Karpas-422 (cell line): ENCODE measurements at regions not wholly inside any gene's neighbourhood (a gene's known extent, or its start where the extent isn't known, plus 50 kb on each side); places are given as distances from the start of the nearest gene placed in this dataset.
"Not testable (repeated sequence)": the region's sequence is repeated elsewhere in the genome, so short reads cannot be mapped to it uniquely, and the experiment has no call there.

Experiments
- DNase-seq: peaks from one replicate; pipeline ENCODE4 v3.0.0-alpha.2; 2015
- H2AFZ ChIP-seq: fragments of 200-600 bp; sonication (generic); 2 replicates; pipeline ENCODE4 v1.6.1; 2014; ENCODE audit warnings: antibody characterized with exemption, low read length, mixed read lengths
- H3K27ac ChIP-seq: fragments of 200-600 bp; sonication (generic); 2 replicates; pipeline ENCODE4 v1.5.1; 2014; ENCODE audit warnings: mild to moderate bottlenecking, low read length, moderate library complexity
- H3K27me3 ChIP-seq: fragments of 200-600 bp; sonication (generic); 2 replicates; pipeline ENCODE4 v1.6.1; 2014; ENCODE audit warnings: low read length, mixed read lengths
- H3K36me3 ChIP-seq: fragments of 200-600 bp; sonication (generic); 2 replicates; pipeline ENCODE4 v1.6.1; 2014; ENCODE audit warnings: low read length, mixed read lengths; ENCODE audit not compliant: insufficient read depth
- H3K4me1 ChIP-seq: fragments of 200-600 bp; sonication (generic); 2 replicates; pipeline ENCODE4 v1.6.1; 2014; ENCODE audit warnings: mild to moderate bottlenecking, low read length, mixed read lengths
- H3K4me2 ChIP-seq: fragments of 200-600 bp; sonication (generic); 2 replicates; pipeline ENCODE4 v1.6.1; 2014; ENCODE audit warnings: low read length, low read depth, mild to moderate bottlenecking; ENCODE audit not compliant: poor library complexity, severe bottlenecking
- H3K4me3 ChIP-seq: fragments of 200-600 bp; sonication (generic); 2 replicates; pipeline ENCODE4 v1.5.1; 2014; ENCODE audit warnings: mild to moderate bottlenecking, antibody characterized with exemption, low read length, mixed read lengths
- H3K79me2 ChIP-seq: fragments of 200-600 bp; sonication (generic); 2 replicates; pipeline ENCODE4 v1.6.1; 2014; ENCODE audit warnings: mild to moderate bottlenecking, low read length, mixed read lengths
- H3K9ac ChIP-seq: fragments of 200-600 bp; sonication (generic); 2 replicates; pipeline ENCODE4 v1.6.0; 2014; ENCODE audit warnings: low read length
- H3K9me2 ChIP-seq: fragments of 200-600 bp; sonication (generic), shearing (Covaris generic); replicated peaks from 2 replicates; pipeline ENCODE4 v1.6.0; 2014; ENCODE audit warnings: mild to moderate bottlenecking, low read length, moderate library complexity; ENCODE audit not compliant: insufficient read depth
- H3K9me3 ChIP-seq: fragments of 300-700, 200-600 bp; sonication (generic); 2 replicates; pipeline ENCODE4 v1.6.1; 2014; ENCODE audit warnings: low read length, mixed read lengths
- H4K20me1 ChIP-seq: fragments of 200-600 bp; sonication (generic); 2 replicates; pipeline ENCODE4 v1.6.1; 2014; ENCODE audit warnings: mild to moderate bottlenecking, antibody characterized with exemption, low read length, low read depth; ENCODE audit not compliant: insufficient read depth

DNA sequence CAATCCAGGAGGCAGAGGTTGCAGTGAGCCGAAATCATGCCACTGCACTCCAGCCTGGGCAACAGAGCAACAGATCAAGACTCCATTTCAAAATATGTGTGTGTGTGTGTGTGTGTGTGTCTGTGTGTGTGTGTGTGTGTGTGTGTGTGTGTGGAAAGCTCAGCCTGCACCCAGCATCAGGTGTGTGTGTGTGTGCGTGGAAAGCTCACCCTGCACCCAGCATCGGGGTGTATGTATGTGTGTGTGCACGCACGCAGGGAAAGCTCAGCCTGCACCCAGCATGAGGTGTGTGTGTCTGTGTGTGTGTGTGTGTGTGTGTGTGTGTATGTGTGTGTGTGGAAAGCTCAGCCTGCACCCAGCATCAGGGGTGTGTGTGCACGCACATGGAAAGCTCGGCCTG, 193.8 kb downstream of the MN1 start:
- H3K27ac ChIP-seq, H3K9me2 ChIP-seq, H3K9me3 ChIP-seq, H3K79me2 ChIP-seq, H2AFZ ChIP-seq, DNase-seq, H3K36me3 ChIP-seq, H3K4me1 ChIP-seq, H3K4me2 ChIP-seq, H3K4me3 ChIP-seq, H3K9ac ChIP-seq, H3K27me3 ChIP-seq, H4K20me1 ChIP-seq: not testable (repeated sequence)

DNA sequence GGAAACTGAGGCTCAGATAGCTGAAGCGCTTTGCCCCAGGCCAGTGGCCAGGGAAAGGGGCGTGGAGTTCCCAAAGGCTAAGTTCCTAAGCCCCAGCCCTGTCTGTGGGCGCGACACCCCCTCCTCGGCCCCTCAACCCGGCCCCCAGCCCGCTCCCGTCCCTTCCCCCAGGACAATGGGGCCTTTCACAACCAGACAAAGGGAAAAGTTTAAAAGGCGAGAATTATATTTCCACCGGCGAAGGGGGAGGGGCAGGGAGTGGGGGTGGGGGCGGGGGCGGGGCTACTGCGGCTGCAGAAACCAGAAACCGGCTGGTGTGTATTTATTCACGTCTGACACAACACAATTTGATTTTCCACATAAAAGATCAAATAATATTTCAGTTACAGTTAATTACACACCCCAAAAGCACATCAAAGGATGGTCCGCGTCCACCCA, 192.1 kb downstream of the MN1 start:
- no peak overlapping the region for H3K9ac ChIP-seq
- H3K27me3 ChIP-seq, result no peaks in the 10 kb centered on the region
- no peaks in the 10 kb centered on the region for H3K9me3 ChIP-seq
- H4K20me1 ChIP-seq, result no peaks in the 10 kb centered on the region
- no peaks in the 10 kb centered on the region for H3K79me2 ChIP-seq
- no peak overlapping the region for H3K4me2 ChIP-seq
- no peak overlapping the region for H3K4me3 ChIP-seq
- H2AFZ ChIP-seq, result no peak overlapping the region
- H3K4me1 ChIP-seq, result no peaks in the 10 kb centered on the region
- H3K9me2 ChIP-seq, result no peaks in the 10 kb centered on the region
- no peak for DNase-seq
- H3K36me3 ChIP-seq, result no peaks in the 10 kb centered on the region
- no peak overlapping the region for H3K27ac ChIP-seq

GRCh38 chr22:27610164-27610563, 191.4 kb downstream of the MN1 start:
- not testable (repeated sequence) for H4K20me1 ChIP-seq, H3K4me3 ChIP-seq, H3K9ac ChIP-seq, H3K79me2 ChIP-seq, H3K27ac ChIP-seq, DNase-seq, H3K4me1 ChIP-seq, H3K36me3 ChIP-seq, H3K9me3 ChIP-seq, H3K4me2 ChIP-seq, H3K9me2 ChIP-seq, H3K27me3 ChIP-seq, H2AFZ ChIP-seq

GRCh38 chr22:27610863-27611786, 190.4 kb downstream of the MN1 start:
- H3K27ac ChIP-seq, result no peak overlapping the region
- H3K4me2 ChIP-seq, result no peak overlapping the region
- no peaks in the 10 kb centered on the region for H3K36me3 ChIP-seq
- DNase-seq, result no peak
- no peak overlapping the region for H3K4me3 ChIP-seq
- H3K9ac ChIP-seq, result no peak overlapping the region
- no peaks in the 10 kb centered on the region for H3K4me1 ChIP-seq
- H2AFZ ChIP-seq, result no peak overlapping the region
- no peaks in the 10 kb centered on the region for H3K9me3 ChIP-seq
- H3K27me3 ChIP-seq, result no peaks in the 10 kb centered on the region
- no peaks in the 10 kb centered on the region for H3K79me2 ChIP-seq
- no peaks in the 10 kb centered on the region for H3K9me2 ChIP-seq
- no peaks in the 10 kb centered on the region for H4K20me1 ChIP-seq

DNA sequence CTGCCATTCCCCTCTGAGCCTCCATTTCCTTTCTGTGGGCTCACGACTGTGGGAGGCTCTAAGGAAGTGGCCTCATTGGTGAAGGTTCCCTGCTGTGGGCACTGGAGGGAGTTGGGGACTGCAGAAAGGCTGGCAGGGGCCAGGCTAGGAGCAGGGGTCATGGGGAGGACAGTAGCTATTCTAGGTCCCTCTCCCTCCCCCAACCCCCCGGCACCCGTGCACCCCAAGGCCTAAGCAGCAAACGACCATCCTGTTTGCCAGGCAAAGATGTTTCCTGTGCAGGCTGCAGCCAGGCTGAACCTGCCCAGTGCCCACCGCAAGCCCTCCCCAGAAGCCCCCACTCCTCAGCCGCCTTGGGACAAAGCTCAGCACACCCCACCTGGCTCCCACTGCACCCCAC, 189.4 kb downstream of the MN1 start:
- no peak overlapping the region for H3K9ac ChIP-seq
- no peaks in the 10 kb centered on the region for H3K27me3 ChIP-seq
- H3K4me1 ChIP-seq, result no peaks in the 10 kb centered on the region
- H3K36me3 ChIP-seq, result no peaks in the 10 kb centered on the region
- no peak overlapping the region for H3K4me2 ChIP-seq
- no peaks in the 10 kb centered on the region for H3K79me2 ChIP-seq
- no peak overlapping the region for H3K27ac ChIP-seq
- no peaks in the 10 kb centered on the region for H4K20me1 ChIP-seq
- H2AFZ ChIP-seq, result no peak overlapping the region
- DNase-seq, result no peak
- H3K9me2 ChIP-seq, result no peaks in the 10 kb centered on the region
- H3K9me3 ChIP-seq, result no peaks in the 10 kb centered on the region
- no peak overlapping the region for H3K4me3 ChIP-seq

- Histone ChIP-seq H2AFZ (no peak overlapping the region), H3K27me3 (no peaks in the 10 kb centered on the region), H3K4me2 (no peak overlapping the region), H3K9me3 (no peaks in the 10 kb centered on the region), H3K9me2 (no peaks in the 10 kb centered on the region), H3K4me1 (no peaks in the 10 kb centered on the region), H3K79me2 (no peaks in the 10 kb centered on the region), H3K9ac (no peak overlapping the region), H3K4me3 (no peak overlapping the region), H3K27ac (no peak overlapping the region), H4K20me1 (no peaks in the 10 kb centered on the region), H3K36me3 (no peaks in the 10 kb centered on the region)
- DNase-seq, result no peak
Measured at GRCh38 chr22:27613099-27614005, 188.2 kb downstream of the MN1 start.

DNA sequence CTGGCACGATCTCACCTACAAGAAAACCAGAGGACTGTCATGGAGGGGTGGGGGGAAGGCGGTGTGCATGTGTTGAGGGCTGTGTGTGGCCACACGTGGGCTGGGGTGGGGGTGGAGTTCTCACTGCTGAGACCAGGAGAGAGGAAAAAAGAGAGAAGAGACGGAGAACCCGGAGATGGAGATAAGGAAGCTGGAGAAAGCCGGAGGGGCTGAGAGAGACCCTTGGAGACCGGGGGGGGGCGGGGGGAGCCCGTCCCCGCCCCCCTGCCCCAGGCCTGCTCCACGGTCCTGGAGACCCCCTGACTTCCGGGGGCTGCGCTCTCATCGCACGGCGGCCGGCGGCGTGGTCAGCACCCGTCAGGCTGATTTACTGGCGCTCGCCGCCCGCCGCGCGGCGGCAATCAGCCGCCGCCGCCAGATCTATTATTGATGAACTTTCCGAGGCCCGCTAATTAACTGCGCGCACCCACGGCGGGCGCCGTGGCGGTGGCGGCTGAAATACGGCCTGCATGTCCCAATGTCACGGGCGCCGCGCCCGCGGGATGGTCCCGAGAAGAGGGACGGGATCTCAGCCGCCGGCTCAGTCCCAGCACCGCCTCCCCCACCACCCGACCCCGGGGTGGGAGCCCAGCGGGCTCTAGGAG, 187.4 kb downstream of the MN1 start:
- Histone ChIP-seq H4K20me1 (no peaks in the 10 kb centered on the region), H3K9me2 (no peaks in the 10 kb centered on the region), H3K36me3 (no peaks in the 10 kb centered on the region), H3K4me3 (no peak overlapping the region), H3K27me3 (no peaks in the 10 kb centered on the region), H3K4me2 (no peak overlapping the region), H3K27ac (no peak overlapping the region), H3K9me3 (no peaks in the 10 kb centered on the region), H3K79me2 (no peaks in the 10 kb centered on the region), H3K9ac (no peak overlapping the region), H2AFZ (no peak overlapping the region), H3K4me1 (no peaks in the 10 kb centered on the region)
- DNase-seq, result no peak

DNA sequence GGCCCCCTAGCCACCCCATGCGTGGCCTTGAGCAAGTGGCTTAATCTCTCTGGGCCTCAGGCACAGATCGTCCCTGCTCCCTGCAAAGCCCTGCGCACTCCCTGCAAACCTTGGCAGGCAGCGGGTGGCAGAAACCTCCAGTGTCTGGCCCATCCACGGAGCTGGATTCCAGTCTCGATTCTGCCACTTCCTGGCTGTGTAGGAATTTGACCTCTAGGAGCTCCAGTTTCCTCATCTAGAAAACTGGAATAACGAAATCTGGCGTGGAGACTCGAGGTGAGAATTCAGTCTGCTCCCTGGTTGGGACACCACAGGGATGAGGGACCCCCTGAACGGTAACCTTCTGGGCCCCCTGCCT, 186.9 kb downstream of the MN1 start:
- Histone ChIP-seq H3K4me2 (no peak overlapping the region), H4K20me1 (no peaks in the 10 kb centered on the region), H3K36me3 (no peaks in the 10 kb centered on the region), H3K4me3 (no peak overlapping the region), H3K27me3 (no peaks in the 10 kb centered on the region), H3K27ac (no peak overlapping the region), H3K9me2 (no peaks in the 10 kb centered on the region), H3K9ac (no peak overlapping the region), H3K4me1 (no peaks in the 10 kb centered on the region), H3K79me2 (no peaks in the 10 kb centered on the region), H3K9me3 (no peaks in the 10 kb centered on the region), H2AFZ (no peak overlapping the region)
- no peak for DNase-seq
